ENCODE measurements at regions not wholly inside any gene's neighbourhood (a gene's known extent, or its start where the extent isn't known, plus 50 kb on each side); places are given as distances from the start of the nearest gene placed in this dataset.

DNA sequence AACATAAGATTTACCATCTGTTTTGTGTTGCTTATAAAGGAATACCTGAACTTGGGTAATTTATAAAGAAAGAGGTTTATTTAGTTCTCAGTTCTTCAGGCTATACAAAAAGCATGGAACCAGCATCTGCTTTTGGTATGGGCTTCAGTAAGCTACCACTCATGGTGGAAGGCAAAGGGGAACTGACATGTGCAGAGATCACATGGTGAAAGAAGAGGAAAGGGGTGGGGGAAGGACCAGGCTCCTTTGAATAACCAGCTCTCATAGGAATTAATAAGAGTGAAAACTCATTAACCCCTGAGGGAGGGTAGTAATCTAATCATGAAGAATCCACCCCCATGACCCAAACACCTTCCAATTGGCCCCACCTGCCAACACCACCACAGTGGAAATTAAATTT is 89.5 kb upstream of the TMEM170B start:
- TF ChIP-seq, protein P1, sequence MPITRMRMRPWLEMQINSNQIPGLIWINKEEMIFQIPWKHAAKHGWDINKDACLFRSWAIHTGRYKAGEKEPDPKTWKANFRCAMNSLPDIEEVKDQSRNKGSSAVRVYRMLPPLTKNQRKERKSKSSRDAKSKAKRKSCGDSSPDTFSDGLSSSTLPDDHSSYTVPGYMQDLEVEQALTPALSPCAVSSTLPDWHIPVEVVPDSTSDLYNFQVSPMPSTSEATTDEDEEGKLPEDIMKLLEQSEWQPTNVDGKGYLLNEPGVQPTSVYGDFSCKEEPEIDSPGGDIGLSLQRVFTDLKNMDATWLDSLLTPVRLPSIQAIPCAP (CRISPR knock-in tag; IDR thresholded peaks at IDR 0.05): no peak
- TF ChIP-seq, protein P2, sequence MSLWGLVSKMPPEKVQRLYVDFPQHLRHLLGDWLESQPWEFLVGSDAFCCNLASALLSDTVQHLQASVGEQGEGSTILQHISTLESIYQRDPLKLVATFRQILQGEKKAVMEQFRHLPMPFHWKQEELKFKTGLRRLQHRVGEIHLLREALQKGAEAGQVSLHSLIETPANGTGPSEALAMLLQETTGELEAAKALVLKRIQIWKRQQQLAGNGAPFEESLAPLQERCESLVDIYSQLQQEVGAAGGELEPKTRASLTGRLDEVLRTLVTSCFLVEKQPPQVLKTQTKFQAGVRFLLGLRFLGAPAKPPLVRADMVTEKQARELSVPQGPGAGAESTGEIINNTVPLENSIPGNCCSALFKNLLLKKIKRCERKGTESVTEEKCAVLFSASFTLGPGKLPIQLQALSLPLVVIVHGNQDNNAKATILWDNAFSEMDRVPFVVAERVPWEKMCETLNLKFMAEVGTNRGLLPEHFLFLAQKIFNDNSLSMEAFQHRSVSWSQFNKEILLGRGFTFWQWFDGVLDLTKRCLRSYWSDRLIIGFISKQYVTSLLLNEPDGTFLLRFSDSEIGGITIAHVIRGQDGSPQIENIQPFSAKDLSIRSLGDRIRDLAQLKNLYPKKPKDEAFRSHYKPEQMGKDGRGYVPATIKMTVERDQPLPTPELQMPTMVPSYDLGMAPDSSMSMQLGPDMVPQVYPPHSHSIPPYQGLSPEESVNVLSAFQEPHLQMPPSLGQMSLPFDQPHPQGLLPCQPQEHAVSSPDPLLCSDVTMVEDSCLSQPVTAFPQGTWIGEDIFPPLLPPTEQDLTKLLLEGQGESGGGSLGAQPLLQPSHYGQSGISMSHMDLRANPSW (CRISPR knock-in tag; conservative IDR thresholded peaks at IDR 0.05; ENCODE audit: low read depth): no peak

All from WTC11 (cell line).